NCI-H526 (cell line): ENCODE measurements at regions not wholly inside any gene's neighbourhood (a gene's known extent, or its start where the extent isn't known, plus 50 kb on each side); places are given as distances from the start of the nearest gene placed in this dataset.
"Not testable (repeated sequence)": the region's sequence is repeated elsewhere in the genome, so short reads cannot be mapped to it uniquely, and the experiment has no call there.

Experiments used
- DNase-seq, 2 experiments: peaks; one replicate each; lab custom pipeline; 2025; lab: John Stamatoyannopoulos, UW

DNA sequence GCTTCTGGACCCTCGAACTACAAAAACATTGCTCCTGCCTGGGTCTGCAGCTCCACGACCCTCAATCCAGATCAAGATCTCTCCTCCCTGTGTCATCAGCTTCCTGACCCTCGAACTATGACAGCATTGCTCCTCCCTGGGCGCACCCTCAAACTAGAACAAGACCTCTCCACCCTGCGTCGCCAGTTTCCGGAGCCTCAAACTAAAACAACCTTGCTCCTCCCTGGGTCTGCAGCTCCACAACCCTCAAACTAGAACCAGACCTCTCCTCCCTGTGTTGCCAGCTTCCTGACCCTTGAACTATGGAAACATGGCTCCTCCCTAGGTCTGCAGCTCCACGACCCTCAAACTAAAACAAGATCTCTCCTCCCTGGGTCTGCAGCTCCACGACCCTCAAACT, 339.7 kb upstream of the SULF2 start:
- DNase-seq, result no peak

DNA sequence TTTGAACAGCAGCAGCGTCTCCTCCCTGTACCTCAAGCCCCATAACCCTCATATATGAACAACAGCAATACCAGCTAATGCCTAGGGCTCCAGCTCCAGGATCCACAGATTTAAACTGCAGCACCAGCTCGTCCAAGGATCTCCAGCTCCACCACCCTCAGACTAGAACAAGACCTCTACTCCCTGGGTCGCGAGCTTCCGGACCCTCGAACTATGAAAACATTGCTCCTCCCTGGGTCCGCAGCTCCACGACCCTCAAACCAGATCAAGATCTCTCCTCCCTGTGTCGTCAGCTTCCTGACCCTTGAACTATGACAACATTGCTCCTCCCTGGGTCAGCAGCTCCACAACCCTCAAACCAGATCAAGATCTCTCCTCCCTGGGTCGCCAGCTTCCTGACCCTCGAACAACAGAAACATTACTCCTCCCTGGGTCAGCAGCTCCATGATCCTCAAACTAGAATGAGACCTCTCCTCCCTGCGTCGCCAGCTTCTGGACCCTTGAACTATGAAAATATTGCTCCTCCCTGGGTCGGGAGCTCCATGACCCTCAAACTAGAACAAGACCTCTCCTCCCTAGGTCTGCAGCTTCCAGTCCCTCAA, 339.0 kb upstream of the SULF2 start:
- DNase-seq, result no peak

DNA sequence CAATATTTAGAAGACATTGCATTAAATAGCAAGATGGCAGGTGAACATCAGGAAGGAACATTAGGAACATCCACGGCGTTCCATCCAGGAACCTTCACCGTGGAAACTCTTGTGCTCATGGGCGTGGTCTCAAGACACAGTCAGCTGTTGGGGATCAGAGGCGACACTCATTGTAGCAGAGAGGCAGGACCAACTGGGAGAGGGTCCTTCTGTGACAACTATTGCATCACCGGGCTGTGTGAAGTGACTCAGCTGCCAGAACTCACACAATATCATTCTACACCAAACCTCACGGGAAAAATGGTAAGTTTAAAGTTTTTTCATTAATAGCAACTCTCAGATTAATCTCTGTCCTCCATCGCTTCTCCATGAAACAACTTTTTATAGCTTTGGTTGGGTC, 334.8 kb upstream of the SULF2 start:
- DNase-seq, result no peak

DNA sequence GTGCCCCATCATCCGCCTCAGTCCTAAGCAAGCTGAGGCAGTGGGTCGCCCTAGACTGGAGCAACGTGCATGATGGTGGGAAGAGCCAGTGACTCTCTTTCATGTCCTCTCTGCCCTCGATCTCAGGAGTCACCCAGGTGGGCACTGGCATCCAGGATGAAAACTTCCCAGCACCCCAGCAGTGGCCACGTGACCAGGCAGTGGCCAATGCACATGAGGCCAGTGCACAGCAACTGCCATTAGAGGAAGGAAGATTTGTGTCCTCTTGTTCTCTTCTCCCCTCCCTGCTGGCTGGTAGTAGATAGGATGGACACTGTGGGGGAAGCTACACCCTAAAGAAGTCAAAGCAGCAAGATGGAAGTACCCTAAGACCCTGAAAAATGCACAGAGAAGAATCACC, 334.1 kb upstream of the SULF2 start:
- not testable (repeated sequence) for DNase-seq

DNA sequence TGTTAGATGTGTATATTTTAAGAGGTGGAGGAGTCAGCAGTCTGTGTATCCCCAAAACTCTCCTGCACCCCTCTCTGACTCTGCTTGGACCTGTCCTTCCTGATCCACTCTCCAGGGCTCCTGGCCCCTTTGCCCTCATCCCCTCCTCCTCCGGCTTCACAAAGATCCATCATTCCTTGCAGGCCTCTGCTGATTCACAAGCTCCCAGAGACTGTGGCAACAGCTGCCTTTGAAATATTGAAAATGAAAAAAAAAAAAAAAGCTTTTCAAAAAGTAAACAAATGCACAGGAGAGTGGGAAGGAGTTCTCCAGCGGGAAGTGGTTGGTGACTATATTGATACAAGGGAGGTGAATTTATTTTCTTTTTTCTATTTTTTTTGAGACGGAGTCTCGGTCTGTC, 330.2 kb upstream of the SULF2 start:
- DNase-seq, result no peak

DNA sequence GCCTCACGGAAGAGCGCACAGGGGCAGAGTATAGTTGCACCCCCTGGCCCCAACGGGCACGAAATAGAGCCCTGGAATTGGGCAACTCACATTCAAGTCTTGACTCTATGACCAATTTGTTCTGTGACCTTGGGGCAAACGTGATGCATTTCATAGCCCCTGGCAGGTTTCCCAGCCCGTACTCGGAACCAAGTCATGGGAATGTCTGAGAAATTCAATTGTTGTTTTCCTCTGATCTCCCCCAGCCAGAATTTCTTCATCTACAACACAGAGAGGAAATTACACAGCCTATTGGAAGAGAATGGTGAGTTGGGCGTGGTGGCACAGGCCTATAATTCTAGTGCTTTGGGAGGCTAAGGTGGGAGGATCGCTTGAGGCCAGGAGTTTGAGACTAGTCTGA, 322.3 kb upstream of the SULF2 start:
- no peak for DNase-seq

DNA sequence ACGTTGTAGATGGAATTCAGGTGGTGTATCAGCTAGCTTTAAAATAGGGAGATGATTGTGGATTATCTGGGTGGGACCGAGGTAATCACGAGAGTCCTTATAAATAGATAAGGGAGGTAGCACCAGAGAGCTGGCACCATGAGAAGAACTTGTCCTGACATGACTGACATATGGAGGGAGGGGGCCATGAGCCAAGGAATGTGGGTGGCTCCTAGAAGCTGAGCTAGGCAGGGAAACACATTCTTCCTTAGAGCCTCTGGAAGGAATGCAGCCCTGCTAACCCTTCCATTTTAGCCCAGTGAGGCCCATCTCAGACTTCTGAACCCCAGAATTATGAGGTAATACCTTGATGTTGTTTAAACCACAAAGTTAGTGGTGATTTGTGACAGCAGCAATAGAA, 321.1 kb upstream of the SULF2 start:
- no peak for DNase-seq

DNA sequence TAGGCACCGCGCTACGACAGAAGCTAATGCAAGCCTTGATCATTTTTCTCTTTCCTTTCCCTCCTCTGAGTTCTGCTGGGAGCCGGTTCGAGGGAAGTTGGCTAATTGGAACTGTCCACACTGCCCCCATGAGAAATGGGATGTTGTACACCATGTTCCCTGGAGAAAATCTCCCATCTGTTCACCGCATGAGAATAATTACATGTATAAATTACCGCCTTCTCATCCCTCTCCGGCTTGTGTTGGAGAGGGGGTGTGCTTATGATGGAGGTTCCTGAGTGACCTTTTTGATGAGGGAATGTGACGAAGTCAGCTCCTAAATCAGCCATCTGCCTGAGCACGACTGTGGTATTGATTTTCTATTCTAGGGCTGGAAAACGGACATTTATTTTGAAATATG, 320.2 kb upstream of the SULF2 start:
- no peak for DNase-seq

DNA sequence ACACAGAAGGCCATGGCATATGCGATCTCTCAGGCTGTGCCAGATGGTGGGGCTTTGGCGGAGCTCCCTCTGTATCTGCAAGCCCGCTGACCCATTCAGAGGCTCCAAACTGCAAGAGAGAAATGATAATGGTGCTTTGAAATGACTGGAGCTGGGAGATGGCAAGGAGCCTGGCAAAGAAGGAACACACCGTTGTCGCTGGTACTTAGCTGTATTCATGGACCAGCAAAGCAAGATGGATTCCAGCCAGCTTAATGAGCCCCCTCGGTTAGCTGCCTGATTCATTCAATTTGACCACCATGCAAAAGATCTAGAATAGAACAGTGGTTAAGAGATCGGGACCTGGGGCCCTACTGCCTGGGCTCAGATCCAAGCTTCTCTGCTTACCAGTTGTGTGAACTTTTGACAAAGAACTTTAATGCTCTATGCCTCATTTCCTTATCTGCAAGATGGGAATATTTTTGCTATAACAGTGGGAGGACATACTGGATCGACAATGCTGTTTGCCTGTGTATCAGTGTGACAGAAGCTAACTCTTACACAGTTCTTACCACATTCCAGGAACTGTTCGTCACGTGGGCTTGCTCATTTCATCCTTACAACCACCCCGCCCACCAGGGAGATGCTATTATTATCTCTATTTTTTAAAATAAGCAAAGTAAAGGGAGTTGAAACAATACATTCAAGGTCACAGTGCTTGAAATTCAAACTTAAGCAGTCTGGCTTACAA, 317.8 kb upstream of the SULF2 start:
- no peak for DNase-seq

DNA sequence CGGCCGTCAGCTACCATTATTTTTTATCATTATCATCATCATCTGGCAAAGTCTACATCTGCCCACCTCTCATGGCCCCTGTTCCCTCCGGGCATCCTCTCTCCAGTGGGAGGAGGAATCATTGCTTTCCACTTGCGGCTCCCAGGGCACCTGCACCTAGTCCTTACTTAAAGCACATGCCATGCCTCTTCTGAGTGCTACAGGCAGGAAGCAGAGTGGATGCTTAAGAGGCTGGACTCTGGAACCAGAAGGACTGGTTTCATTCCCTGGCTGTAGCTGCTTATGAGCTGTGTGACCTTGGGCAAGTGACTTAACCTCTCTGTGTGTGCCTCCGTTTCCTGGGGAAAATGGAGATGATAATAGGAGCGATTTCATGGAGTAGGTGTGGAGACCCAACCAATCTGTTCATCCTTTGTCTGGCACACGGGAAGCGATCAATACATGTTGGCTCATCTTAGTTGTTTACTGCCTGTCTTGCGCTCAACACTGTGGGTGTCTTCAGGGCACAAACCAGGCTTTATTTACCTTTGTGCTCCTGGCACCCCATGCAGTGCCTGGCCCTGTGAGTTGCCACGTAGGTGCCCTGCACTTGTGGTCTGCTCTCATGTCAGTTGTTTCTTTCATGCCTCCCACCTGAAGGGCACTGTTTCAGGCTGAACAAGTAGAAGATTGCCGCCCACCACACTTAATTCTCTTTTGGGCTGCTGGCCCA, 317.0 kb upstream of the SULF2 start:
- no peak for DNase-seq

DNA sequence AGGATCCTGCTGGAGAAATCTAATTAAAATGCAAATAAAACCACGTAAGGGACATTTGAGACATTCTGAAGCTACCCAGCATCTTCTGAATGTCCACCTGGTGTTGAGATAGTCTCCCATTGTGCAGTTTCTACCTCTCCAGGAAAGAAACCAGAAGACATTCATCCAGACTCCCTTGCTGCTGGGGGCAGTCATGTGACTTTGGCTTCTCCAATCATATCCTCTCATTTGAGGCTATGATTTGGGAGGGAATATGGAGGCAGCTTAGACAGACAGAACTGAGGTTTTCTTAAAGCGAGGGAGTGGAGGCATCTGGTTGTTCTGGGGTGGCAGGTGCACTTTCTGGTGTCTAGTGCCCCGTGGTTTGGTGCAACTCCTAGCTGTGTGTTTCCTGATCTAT, 315.2 kb upstream of the SULF2 start:
- no peak for DNase-seq

DNA sequence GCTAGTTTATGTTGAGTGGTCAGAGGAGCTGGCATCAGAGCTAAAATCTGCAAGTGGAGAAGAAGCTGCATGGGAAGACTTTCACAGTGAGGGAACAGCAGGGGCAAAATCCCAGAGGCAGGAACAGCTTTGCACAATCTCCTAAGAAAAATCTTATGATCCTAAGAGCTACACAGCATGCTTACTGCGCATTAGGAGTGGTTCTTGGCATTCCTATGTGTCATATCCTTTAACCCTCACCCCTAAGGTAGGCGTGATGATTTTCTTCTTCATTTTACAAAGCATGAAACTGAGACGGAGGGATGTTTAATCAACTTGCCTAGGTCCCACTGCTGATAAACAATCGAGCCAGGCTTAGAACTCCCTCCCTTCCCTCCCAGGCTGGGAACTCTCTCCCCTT, 313.6 kb upstream of the SULF2 start:
- no peak for DNase-seq

DNA sequence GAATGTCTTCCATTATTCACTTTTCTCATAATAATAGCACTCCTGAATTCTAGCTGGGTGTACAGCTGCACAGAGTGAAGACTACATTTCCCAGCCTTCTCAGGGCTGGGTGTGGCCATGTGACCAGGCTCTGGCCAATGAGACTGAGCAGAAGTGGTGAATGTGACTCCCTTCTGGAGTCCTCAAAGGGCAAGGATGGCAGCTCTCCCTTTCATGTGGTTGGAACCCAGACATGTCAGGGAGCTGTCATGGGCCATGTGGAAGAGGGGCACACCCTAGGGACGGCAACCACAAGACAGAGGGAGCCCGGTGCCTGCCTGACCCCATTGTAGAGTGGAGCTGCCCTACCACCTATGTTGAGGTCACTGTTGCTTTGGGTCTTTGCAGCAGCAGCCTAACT, 312.8 kb upstream of the SULF2 start:
- DNase-seq, result no peak

DNA sequence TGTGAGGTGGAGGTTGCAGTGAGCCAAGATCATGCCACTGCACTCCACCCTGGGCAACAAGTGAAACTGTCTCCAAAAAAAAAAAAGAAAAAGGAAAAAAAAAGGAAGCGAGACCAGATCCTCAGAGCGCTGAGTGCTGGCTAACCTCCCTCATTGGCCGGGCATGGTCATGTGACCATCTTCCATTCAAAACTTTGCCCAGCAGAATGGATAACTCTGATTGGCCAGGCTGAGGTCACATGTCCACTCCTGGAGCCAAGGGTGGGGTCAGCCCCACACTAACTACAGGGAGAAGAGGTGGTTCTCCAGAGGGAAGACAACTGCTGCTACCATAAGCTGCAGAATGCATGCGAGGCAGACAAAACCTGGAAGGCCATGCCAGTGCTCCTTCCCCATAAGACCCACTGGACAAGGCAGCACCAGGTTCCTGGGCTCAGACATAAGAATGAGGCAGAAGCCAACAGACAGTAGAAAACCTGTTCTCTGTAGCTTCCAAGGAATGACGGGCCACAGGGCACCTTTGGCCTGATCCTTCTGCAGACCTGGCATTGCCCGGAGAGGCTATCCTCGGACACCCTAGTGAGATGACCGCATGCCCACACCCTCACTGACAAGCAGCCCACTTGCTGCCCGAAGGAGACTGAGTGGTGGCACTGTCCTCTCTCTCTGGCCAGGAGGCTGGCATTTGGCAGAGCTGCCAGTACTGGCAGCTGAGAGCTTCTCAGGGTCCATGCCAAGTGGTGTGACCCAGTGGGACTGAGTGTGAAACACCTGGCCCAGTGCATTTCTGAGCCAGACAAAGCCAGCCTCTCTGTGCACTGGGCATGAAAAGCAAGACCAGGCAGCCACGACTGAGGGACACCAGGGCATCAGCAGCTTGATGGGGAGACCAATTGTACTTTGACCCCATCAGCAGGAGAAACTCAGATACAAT, 311.9 kb upstream of the SULF2 start:
- DNase-seq, result no peak

DNA sequence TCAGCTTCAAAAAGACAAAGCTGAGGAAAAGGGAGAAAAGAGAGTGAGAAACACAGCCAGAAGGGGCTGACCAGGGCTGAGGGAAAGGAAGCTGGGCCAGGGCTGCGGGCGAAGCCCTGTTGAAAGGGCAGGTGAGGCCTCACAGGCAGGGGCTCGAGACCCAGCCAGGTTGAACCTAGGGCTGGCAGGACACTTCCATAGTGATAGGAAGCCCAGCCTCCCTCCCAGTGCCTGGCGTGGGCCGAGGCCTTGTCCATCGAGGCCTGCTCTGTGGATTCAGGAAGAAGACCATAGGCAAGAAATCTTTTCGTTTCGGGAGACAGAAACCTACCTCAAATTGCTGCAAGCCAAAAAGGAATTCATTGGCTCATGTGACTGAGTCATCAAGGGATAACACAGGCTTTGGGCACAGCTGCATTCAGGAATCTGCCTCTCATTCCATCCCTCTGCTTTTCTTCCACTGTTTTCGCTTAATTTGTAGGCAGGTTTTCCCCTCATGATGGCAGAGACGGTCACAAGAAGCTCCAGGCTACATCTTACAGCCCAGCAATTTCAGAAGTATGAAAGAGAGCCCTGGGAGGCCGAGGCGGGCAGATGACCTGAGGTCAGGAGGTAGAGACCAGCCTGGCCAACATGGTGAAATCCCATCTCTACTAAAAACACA, 311.1 kb upstream of the SULF2 start:
- no peak for DNase-seq

DNA sequence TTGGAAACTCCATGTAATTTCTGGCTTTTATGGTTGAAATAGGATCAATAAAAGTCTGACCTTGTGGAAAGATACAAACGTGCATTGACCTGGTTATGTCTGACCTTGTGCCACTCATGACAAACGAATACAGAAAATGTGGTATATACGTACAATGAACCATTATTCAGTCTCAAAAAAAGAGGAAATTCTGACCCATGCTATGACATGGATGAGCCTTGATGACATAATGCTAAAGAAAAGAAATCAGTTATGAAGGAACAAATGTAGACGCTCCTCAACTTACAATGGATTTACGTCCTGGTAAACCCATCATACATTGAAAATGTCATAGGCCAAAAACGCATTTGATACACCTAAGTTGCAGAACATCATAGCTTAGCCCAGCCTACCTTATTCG, 309.7 kb upstream of the SULF2 start:
- DNase-seq, result no peak

DNA sequence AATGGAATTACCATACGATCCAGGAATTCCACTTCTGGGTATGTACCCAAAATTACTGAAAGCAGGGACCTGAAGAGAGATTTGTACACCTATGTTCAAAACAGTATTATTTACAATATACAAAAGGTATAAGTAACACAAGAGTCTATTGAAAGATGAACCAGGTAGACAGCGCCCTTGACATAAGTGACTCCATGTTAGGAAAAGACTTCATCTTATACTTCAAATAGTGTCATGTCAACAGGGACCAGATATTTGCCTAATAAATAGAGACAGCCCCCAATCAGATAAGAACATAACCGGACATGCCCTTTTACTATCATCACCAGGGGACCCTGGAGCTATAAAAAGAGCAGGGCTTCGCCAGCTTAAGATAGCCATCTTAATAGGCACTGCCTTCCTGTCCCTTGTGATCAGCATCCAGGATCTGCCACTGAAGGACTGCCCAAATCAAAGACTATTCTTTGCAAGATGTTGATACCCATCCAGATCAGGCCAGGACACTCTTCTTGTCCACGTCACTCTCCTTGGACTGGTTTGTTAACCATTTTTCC, 309.0 kb upstream of the SULF2 start:
- no peak for DNase-seq

DNA sequence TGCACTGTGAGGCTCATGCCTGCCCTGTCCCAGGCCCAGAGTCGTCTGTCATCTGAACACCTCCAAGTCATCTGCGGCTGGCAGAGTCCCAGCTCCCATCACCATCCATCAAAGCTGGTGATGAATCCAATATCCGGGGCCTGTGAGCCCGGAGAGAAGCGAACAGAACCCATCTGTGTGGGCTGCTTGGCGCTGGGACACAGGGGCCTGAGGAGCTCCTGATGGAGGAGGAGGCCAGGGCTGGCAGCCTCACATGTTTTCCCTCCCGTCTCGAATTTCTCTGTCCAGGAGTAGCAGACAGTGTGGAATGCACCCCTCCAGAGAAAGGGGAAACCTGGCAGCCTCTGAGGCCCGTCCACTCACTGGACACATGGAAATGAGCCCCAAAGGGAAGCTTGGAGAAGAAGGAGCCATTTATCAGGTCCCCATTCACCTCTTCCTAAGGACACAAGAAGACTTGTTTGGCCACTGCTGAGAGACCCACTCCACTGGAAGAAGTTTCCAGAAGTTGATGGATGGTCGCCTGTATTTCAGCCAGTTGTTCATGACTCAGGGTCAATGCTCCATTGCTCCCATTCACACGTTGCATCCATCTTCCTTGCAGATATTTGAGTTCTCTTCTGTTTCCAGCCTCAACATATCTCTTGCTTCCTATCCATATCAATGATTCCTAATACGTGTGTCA, 307.5 kb upstream of the SULF2 start:
- DNase-seq, result no peak

DNA sequence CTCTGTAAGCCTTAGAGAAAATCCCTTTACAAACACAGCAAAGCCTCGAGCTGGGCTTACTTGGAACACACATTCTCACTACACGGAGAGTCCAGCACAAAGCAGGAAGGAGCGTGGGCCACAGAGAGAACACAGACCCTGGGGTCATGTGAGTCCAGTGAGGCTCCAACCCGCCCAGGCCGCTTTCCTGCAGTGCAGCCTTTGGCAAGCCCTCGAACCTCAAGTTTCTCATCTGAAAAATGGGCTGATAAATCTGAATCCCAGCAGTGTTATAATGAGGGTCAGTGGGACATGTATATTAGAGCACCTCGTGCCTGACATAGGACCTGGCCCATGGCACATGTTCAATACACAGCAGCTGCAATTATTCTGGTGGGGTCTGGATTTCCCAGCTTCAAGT, 305.5 kb upstream of the SULF2 start:
- DNase-seq, result no peak

DNA sequence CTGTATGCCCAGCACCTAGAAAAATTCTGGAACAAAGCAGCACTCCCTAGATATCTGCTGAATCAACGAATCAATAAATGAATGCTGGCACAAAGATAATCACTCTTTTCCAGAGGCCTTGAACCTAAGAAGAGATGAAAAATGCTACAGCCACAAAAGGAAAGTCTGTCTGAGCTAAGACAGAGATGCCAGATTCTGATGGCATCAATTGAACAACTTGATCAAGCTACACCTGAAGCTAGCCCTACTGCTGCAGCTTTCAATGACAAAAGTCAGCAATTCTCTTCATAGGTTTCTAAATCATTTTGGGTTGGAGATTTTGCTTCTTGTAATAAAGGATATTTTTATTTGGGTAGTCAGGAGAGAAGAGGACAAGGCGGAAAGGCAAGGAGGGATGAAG, 305.0 kb upstream of the SULF2 start:
- no peak for DNase-seq

DNA sequence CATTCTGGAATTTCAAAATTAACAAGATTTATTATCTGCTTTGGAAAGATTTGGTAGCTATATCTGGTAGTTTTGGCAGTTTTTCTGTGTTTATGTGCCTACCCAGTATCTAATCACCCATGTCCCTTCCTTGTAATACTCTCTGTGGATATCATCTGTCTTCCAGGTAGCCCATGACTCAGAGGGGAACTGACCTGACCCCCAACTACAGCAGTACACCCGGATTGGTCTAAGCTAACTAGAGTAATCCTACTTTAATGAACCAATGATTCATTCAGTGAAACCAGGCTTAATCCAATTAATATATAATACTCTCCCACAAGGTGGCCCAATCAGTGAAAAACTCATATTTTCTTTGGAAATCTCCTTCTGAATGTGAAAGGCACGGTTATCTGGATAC, 295.3 kb upstream of the SULF2 start:
- DNase-seq, result no peak
